ENCODE measurements at regions not wholly inside any gene's neighbourhood (a gene's known extent, or its start where the extent isn't known, plus 50 kb on each side); places are given as distances from the start of the nearest gene placed in this dataset.

- Histone ChIP-seq H2AFZ (ENCODE audit: low read length) (no peak overlapping the region), H3K9me3 (ENCODE audit: low read depth, low read length) (no peaks in the 10 kb centered on the region), H4K20me1 (ENCODE audit: insufficient read depth, low read length) (no peaks in the 10 kb centered on the region), H3K4me3 (ENCODE audit: insufficient read depth, low read length) (no peak overlapping the region), H3K36me3 (ENCODE audit: insufficient read depth, low read length) (no peaks in the 10 kb centered on the region), H3K79me2 (ENCODE audit: insufficient read depth, low read length) (no peaks in the 10 kb centered on the region), H3K27me3 (ENCODE audit: insufficient read depth, low read length) (no peaks in the 10 kb centered on the region), H3K27ac (ENCODE audit: low read depth, low read length) (no peak overlapping the region), H3K4me1 (ENCODE audit: insufficient read depth, low read length) (peaks cover 30% of the 10 kb centered on the region), H3K4me2 (ENCODE audit: insufficient read depth, low read length) (no peak overlapping the region)
- TF ChIP-seq CTCF (IDR thresholded peaks at IDR 0.05; ENCODE audit: extremely low read depth, low read depth, low read length), result no peak
- DNase-seq (ENCODE audit: insufficient read length, low spot score, missing footprints), result no peak
Observed at GRCh38 chr21:41653243-41653953, 113.5 kb downstream of the RIPK4 start.

- peaks cover 34% of the 10 kb centered on the region for H3K4me1 ChIP-seq (ENCODE audit: insufficient read depth, low read length)
- H3K27me3 ChIP-seq (ENCODE audit: insufficient read depth, low read length), result no peaks in the 10 kb centered on the region
Observed at GRCh38 chr21:41651830-41652229, 115.0 kb downstream of the RIPK4 start.

GRCh38 chr21:41651406-41651805 lies 115.4 kb downstream of the RIPK4 start:
- Histone ChIP-seq H3K79me2 (ENCODE audit: insufficient read depth, low read length) (no peaks in the 10 kb centered on the region), H2AFZ (ENCODE audit: low read length) (peak overlapping the region; percentile 42), H3K4me1 (ENCODE audit: insufficient read depth, low read length) (peaks cover 34% of the 10 kb centered on the region), H3K9me3 (ENCODE audit: low read depth, low read length) (no peaks in the 10 kb centered on the region), H3K4me3 (ENCODE audit: insufficient read depth, low read length) (no peak overlapping the region), H3K27me3 (ENCODE audit: insufficient read depth, low read length) (no peaks in the 10 kb centered on the region), H4K20me1 (ENCODE audit: insufficient read depth, low read length) (no peaks in the 10 kb centered on the region), H3K27ac (ENCODE audit: low read depth, low read length) (peak overlapping the region; percentile 36), H3K36me3 (ENCODE audit: insufficient read depth, low read length) (no peaks in the 10 kb centered on the region), H3K4me2 (ENCODE audit: insufficient read depth, low read length) (peak overlapping the region; percentile 25)
- peak; percentile 76 for DNase-seq (ENCODE audit: insufficient read length, low spot score, missing footprints)
- TF ChIP-seq CTCF (IDR thresholded peaks at IDR 0.05; ENCODE audit: extremely low read depth, low read depth, low read length), result no peak

More at GRCh38 chr21:41651830-41652229, 115.0 kb downstream of the RIPK4 start:
- H3K4me3 ChIP-seq (ENCODE audit: insufficient read depth, low read length), result no peak overlapping the region
- H3K27ac ChIP-seq (ENCODE audit: low read depth, low read length), result peak overlapping the region; percentile 36
- H2AFZ ChIP-seq (ENCODE audit: low read length), result peak overlapping the region; percentile 28
- H3K9me3 ChIP-seq (ENCODE audit: low read depth, low read length), result no peaks in the 10 kb centered on the region
- TF ChIP-seq CTCF (IDR thresholded peaks at IDR 0.05; ENCODE audit: extremely low read depth, low read depth, low read length), result peak; percentile 30
- peak; percentile 75 for DNase-seq (ENCODE audit: insufficient read length, low spot score, missing footprints)
- H3K36me3 ChIP-seq (ENCODE audit: insufficient read depth, low read length), result no peaks in the 10 kb centered on the region
- no peaks in the 10 kb centered on the region for H4K20me1 ChIP-seq (ENCODE audit: insufficient read depth, low read length)
- H3K4me2 ChIP-seq (ENCODE audit: insufficient read depth, low read length), result no peak overlapping the region
- no peaks in the 10 kb centered on the region for H3K79me2 ChIP-seq (ENCODE audit: insufficient read depth, low read length)

- no peak for TF ChIP-seq CTCF (IDR thresholded peaks at IDR 0.05; ENCODE audit: extremely low read depth, low read depth, low read length)
- H2AFZ ChIP-seq (ENCODE audit: low read length), result no peak overlapping the region
- no peaks in the 10 kb centered on the region for H3K27me3 ChIP-seq (ENCODE audit: insufficient read depth, low read length)
- no peaks in the 10 kb centered on the region for H3K9me3 ChIP-seq (ENCODE audit: low read depth, low read length)
- no peaks in the 10 kb centered on the region for H4K20me1 ChIP-seq (ENCODE audit: insufficient read depth, low read length)
- no peaks in the 10 kb centered on the region for H3K79me2 ChIP-seq (ENCODE audit: insufficient read depth, low read length)
- H3K36me3 ChIP-seq (ENCODE audit: insufficient read depth, low read length), result no peaks in the 10 kb centered on the region
- no peak overlapping the region for H3K4me3 ChIP-seq (ENCODE audit: insufficient read depth, low read length)
- H3K27ac ChIP-seq (ENCODE audit: low read depth, low read length), result no peak overlapping the region
- DNase-seq (ENCODE audit: insufficient read length, low spot score, missing footprints), result no peak
- H3K4me1 ChIP-seq (ENCODE audit: insufficient read depth, low read length), result peaks cover 34% of the 10 kb centered on the region
- no peak overlapping the region for H3K4me2 ChIP-seq (ENCODE audit: insufficient read depth, low read length)
Observed at GRCh38 chr21:41650526-41651145, 116.2 kb downstream of the RIPK4 start.
